PC-3 (cell line): ENCODE measurements at regions not wholly inside any gene's neighbourhood (a gene's known extent, or its start where the extent isn't known, plus 50 kb on each side); places are given as distances from the start of the nearest gene placed in this dataset.
"Not testable (repeated sequence)": the region's sequence is repeated elsewhere in the genome, so short reads cannot be mapped to it uniquely, and the experiment has no call there.

Experiments used
- ATAC-seq: fragments of 200-7000 bp; cut with Tn5 transposase; 2 replicates; pipeline ENCODE4 v1.9.1; 2020; ENCODE audit warnings: mild to moderate bottlenecking, moderate library complexity
- BruUV-seq: library from RNA; stranded (reverse); fragments of 400-500 nt; replicated peaks from 2 replicates; lab custom pipeline; 2021; lab: Mats Ljungman, UMichigan
- CTCF ChIA-PET: fragments of 300-600 bp; sonication (Branson Sonifier 250); formaldehyde crosslinking; loops from one replicate; lab custom pipeline; 2022; ENCODE audit warnings: antibody characterized with exemption; lab: Charles Lee
- POLR2A ChIA-PET: fragments of 300-600 bp; sonication (Branson Sonifier 250); formaldehyde crosslinking; loops from one replicate; lab custom pipeline; 2022; ENCODE audit warnings: antibody characterized with exemption; ENCODE audit not compliant: unreplicated experiment; lab: Charles Lee
- DNase-seq: peaks from one replicate; pipeline ENCODE4 v3.0.0-alpha.2; 2015
- H2AFZ ChIP-seq: fragments of 300-600 bp; sonication (generic); 2 replicates; pipeline ENCODE4 v1.6.0; 2016; ENCODE audit warnings: antibody characterized with exemption, low read length
- H3F3A ChIP-seq: fragments of 300-600 bp; sonication (generic); one replicate; pipeline ENCODE4 v1.6.0; 2017; ENCODE audit warnings: antibody characterized with exemption, low read length, control low read depth, mild to moderate bottlenecking; ENCODE audit not compliant: unreplicated experiment
- H3K27ac ChIP-seq: fragments of 300-600 bp; sonication (generic); 2 replicates; pipeline ENCODE4 v1.5.1; 2016; ENCODE audit warnings: mild to moderate bottlenecking, low read length
- H3K27me3 ChIP-seq: fragments of 300-600 bp; sonication (generic); 2 replicates; pipeline ENCODE4 v1.6.1; 2016; ENCODE audit warnings: low read length, mixed read lengths
- H3K36me3 ChIP-seq: fragments of 300-600 bp; sonication (generic); 2 replicates; pipeline ENCODE4 v1.6.1; 2016; ENCODE audit warnings: low read depth, mixed run types, low read length, mixed read lengths
- H3K4me1 ChIP-seq: fragments of 300-600 bp; sonication (generic); 2 replicates; pipeline ENCODE4 v1.5.1; 2016; ENCODE audit warnings: low read length; ENCODE audit not compliant: insufficient read depth
- H3K4me2 ChIP-seq: fragments of 300-600 bp; sonication (generic); 2 replicates; pipeline ENCODE4 v1.6.0; 2016; ENCODE audit warnings: low read length
- H3K4me3 ChIP-seq: fragments of 300-600 bp; sonication (generic); 2 replicates; pipeline ENCODE4 v1.5.1; 2016; ENCODE audit warnings: mild to moderate bottlenecking, low read length, mixed read lengths
- H3K79me2 ChIP-seq: fragments of 300-600 bp; sonication (generic); 2 replicates; pipeline ENCODE4 v1.6.1; 2017; ENCODE audit warnings: low read length, mixed read lengths
- H3K9ac ChIP-seq: fragments of 300-600 bp; sonication (generic); 2 replicates; pipeline ENCODE4 v1.6.0; 2016; ENCODE audit warnings: mild to moderate bottlenecking, low read length
- H3K9me2 ChIP-seq: fragments of 300-600 bp; sonication (generic); replicated peaks from 2 replicates; pipeline ENCODE4 v1.6.1; 2016; ENCODE audit warnings: mixed run types, low read length, mixed read lengths
- H3K9me3 ChIP-seq: fragments of 300-600 bp; sonication (generic); 2 replicates; pipeline ENCODE4 v1.6.1; 2016; ENCODE audit warnings: low read length, mixed read lengths
- H4K20me1 ChIP-seq: fragments of 300-600 bp; sonication (generic); 2 replicates; pipeline ENCODE4 v1.6.1; 2016; ENCODE audit warnings: low read length, mixed read lengths
- EZH2 ChIP-seq: fragments of 300-600 bp; sonication (generic); IDR thresholded peaks from one replicate; pipeline ENCODE4 v1.6.1; 2017; ENCODE audit warnings: antibody characterized with exemption, mild to moderate bottlenecking, low read length; ENCODE audit not compliant: unreplicated experiment
- EZH2phosphoT487 ChIP-seq: fragments of 300-600 bp; sonication (generic); IDR thresholded peaks from 2 replicates; pipeline ENCODE4 v1.6.1; 2018; ENCODE audit warnings: mild to moderate bottlenecking, antibody characterized with exemption, low read length, borderline replicate concordance
- intact Hi-C: fragments of 100-400 bp; cut with micrococcal nuclease; formaldehyde crosslinking; loops from 2 replicates; pipeline ENCODE4 v1.9.0; 2023
- TF ChIP-seq, protein P1 (sequence below): fragments of 300-600 bp; sonication (generic); conservative IDR thresholded peaks from 2 replicates; pipeline ENCODE4 v1.5.1; 2017; ENCODE audit warnings: antibody characterized with exemption, low read depth, mild to moderate bottlenecking, low read length

DNA sequence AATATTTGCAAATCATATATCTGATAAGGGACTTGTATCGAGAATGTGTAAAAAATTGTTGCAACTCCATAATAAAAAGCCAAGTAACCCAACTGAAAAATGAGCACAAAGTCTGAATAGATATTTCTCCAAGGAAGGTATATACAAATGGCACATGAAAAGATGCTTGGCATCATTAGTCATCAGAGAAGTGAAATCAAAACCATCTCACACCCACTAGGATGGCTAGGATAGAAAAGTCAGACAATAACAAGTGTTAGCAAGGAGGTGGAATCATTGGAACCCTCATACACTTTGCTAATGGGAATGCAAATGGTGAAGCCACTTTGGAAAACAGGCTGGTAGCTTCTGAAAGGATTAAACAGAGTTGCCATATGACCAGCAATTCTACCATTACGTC lies 182.7 kb downstream of the ERCC6L2 start:
- ChIA-PET CTCF (no interaction called here), POLR2A (no interaction called here)
- H3K4me2 ChIP-seq, result no peak overlapping the region
- no peak overlapping the region for H3K4me3 ChIP-seq
- no peaks in the 10 kb centered on the region for H3K9me3 ChIP-seq
- no TSS peak for BruUV-seq
- intact Hi-C loops, result no loop called here
- ATAC-seq, result no peak
- H4K20me1 ChIP-seq, result no peaks in the 10 kb centered on the region
- H3F3A ChIP-seq, result no peaks in the 10 kb centered on the region
- H3K27ac ChIP-seq, result no peak overlapping the region
- TF ChIP-seq EZH2phosphoT487, result no peak
- TF ChIP-seq EZH2, result no peak
- TF ChIP-seq, protein P1, sequence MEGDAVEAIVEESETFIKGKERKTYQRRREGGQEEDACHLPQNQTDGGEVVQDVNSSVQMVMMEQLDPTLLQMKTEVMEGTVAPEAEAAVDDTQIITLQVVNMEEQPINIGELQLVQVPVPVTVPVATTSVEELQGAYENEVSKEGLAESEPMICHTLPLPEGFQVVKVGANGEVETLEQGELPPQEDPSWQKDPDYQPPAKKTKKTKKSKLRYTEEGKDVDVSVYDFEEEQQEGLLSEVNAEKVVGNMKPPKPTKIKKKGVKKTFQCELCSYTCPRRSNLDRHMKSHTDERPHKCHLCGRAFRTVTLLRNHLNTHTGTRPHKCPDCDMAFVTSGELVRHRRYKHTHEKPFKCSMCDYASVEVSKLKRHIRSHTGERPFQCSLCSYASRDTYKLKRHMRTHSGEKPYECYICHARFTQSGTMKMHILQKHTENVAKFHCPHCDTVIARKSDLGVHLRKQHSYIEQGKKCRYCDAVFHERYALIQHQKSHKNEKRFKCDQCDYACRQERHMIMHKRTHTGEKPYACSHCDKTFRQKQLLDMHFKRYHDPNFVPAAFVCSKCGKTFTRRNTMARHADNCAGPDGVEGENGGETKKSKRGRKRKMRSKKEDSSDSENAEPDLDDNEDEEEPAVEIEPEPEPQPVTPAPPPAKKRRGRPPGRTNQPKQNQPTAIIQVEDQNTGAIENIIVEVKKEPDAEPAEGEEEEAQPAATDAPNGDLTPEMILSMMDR, result no peak
- H3K79me2 ChIP-seq, result no peaks in the 10 kb centered on the region
- no peak overlapping the region for H2AFZ ChIP-seq
- H3K9me2 ChIP-seq, result no peaks in the 10 kb centered on the region
- DNase-seq, result no peak
- no peaks in the 10 kb centered on the region for H3K36me3 ChIP-seq
- H3K4me1 ChIP-seq, result peaks cover 9% of the 10 kb centered on the region; the same call in 1 of the 2 replicates
- H3K27me3 ChIP-seq, result no peaks in the 10 kb centered on the region
- H3K9ac ChIP-seq, result no peak overlapping the region

- H3K27ac ChIP-seq, result no peak overlapping the region
- no TSS peak for BruUV-seq
- peaks cover 9% of the 10 kb centered on the region; the same call in 1 of the 2 replicates for H3K4me1 ChIP-seq
- ATAC-seq (no peak), DNase-seq (no peak)
- H3K27me3 ChIP-seq, result no peaks in the 10 kb centered on the region
- no peaks in the 10 kb centered on the region for H3K36me3 ChIP-seq
- H3K4me3 ChIP-seq, result no peak overlapping the region
- H3F3A ChIP-seq, result no peaks in the 10 kb centered on the region
- H3K9ac ChIP-seq, result no peak overlapping the region
- H2AFZ ChIP-seq, result no peak overlapping the region
- ChIA-PET CTCF (no interaction called here), POLR2A (no interaction called here)
- intact Hi-C loops, result no loop called here
- no peaks in the 10 kb centered on the region for H3K9me3 ChIP-seq
- H3K79me2 ChIP-seq, result no peaks in the 10 kb centered on the region
- H3K9me2 ChIP-seq, result no peaks in the 10 kb centered on the region
- H3K4me2 ChIP-seq, result no peak overlapping the region
- TF ChIP-seq, protein P1, result no peak
- TF ChIP-seq EZH2 (no peak), EZH2phosphoT487 (no peak)
- H4K20me1 ChIP-seq, result no peaks in the 10 kb centered on the region
Measured at GRCh38 chr9:96057155-96057554, 181.7 kb downstream of the ERCC6L2 start.

DNA sequence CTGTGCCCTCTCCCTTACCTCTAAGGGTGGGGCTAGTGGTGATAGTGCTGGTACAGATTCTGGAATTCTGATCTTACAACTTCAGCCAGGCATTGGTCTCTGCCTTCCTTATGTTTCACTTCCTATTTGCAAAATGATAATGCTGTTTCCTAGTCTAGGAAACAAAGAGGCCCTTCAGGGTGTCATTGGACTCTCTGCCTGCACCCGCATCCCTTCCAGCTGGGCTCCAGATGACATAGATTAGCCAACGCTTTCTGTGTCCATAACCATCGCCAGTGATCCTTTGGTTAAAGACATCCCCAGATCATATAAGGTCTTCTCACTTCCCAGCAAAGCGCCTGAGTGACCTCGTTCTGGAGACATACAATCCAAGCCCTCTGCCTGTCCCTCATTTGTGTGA lies 180.7 kb downstream of the ERCC6L2 start:
- intact Hi-C loops, result no loop called here
- no peaks in the 10 kb centered on the region for H3K36me3 ChIP-seq
- TF ChIP-seq, protein P1, result no peak
- TF ChIP-seq EZH2, result no peak
- no peak for TF ChIP-seq EZH2phosphoT487
- H3K79me2 ChIP-seq, result no peaks in the 10 kb centered on the region
- ChIA-PET POLR2A (no interaction called here), CTCF (no interaction called here)
- H4K20me1 ChIP-seq, result no peaks in the 10 kb centered on the region
- H3K4me3 ChIP-seq, result no peak overlapping the region
- H3K4me2 ChIP-seq, result no peak overlapping the region
- H3K9ac ChIP-seq, result no peak overlapping the region
- no peaks in the 10 kb centered on the region for H3F3A ChIP-seq
- no peaks in the 10 kb centered on the region for H3K9me3 ChIP-seq
- H3K4me1 ChIP-seq, result peaks cover 3% of the 10 kb centered on the region; the same call in 1 of the 2 replicates
- no TSS peak for BruUV-seq
- no peaks in the 10 kb centered on the region for H3K9me2 ChIP-seq
- H3K27me3 ChIP-seq, result no peaks in the 10 kb centered on the region
- ATAC-seq (no peak), DNase-seq (no peak)
- H3K27ac ChIP-seq, result no peak overlapping the region
- H2AFZ ChIP-seq, result no peak overlapping the region

DNA sequence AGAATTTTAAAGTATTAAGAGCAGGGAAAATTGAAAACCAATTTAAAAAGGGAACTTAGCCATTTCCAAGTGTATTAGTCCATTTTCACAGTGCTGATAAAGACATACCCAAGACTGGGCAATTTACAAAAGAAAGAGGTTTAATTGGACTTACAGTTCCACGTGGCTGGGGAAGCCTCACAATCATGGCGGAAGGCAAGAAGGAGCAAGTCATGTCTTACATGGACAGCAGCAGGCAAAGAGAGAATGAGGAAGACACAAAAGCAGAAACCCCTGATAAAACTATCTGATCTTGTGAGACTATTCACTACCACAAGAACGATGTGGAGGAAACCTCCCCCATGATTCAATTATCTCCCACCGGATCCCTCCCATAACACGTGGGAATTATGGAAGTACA lies 178.8 kb downstream of the ERCC6L2 start:
- H4K20me1 ChIP-seq, H3K4me3 ChIP-seq, H3K79me2 ChIP-seq, intact Hi-C loops, H3K27ac ChIP-seq, H3K9ac ChIP-seq, H2AFZ ChIP-seq, ATAC-seq, BruUV-seq, H3K9me3 ChIP-seq, CTCF ChIA-PET, H3K9me2 ChIP-seq, H3K36me3 ChIP-seq, H3K27me3 ChIP-seq, DNase-seq, H3K4me2 ChIP-seq, H3F3A ChIP-seq, H3K4me1 ChIP-seq, POLR2A ChIA-PET: not testable (repeated sequence)
